HPDE6-E6E7 (cell line): ENCODE measurements at regions not wholly inside any gene's neighbourhood (a gene's known extent, or its start where the extent isn't known, plus 50 kb on each side); places are given as distances from the start of the nearest gene placed in this dataset.

Experiments used
- DNase-seq: peaks from one replicate; pipeline ENCODE4 v3.0.0; 2011; ENCODE audit warnings: missing footprints; ENCODE audit errors: extremely low spot score

DNA sequence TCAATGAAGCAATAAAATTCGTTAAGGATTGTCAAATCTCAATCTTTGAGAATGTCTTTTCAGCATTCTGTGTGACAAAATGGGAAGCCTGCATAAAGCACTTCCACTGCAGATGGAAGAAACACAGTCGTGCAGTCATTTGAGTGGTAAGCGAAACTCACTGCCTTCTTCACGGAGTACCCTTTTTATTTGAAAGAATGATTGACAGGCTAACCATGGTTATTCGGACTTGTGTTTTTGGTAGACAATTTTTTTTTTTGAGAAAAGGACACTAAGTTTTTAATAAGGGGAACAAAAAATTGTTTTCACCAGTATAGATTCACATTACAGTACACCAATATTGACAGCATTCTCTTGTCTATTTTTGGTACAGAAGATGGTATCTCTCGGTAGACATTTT, 86.9 kb upstream of the MSX1 start:
- DNase-seq: no peak

DNA sequence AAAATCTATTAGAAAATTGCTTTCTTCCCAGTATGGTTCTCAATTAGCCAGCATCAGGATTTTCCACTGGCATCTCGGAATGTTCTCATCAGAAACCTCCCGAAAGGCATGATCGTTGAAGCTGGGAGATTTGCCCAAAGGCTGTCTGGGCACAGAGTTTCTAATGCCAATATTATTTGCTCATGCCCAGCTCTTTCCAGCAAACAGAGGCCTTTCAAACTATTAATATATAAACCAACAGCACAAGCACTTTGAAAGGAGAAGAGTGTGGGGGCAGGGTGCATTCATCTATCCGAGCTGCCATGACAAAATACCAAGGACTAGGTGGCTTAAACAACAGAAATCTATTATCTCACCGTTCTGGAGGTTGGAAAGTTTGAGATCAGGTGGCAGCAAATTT, 88.3 kb upstream of the MSX1 start:
- no peak for DNase-seq

DNA sequence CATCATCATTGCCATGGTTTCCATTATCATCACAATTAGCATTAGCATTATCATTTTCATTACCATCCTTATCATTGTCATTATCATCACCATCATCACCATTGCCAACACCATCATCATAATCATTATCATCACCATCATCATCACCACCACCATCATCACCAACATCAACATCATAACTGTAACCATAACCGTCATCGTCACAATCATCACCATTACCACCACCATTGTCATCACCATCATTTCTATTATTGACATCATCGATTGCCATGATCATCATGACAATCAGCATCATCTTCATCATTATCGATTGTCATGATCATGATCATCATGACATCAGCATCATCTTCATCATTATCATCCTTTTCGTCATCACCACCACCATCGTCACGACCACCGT, 88.9 kb upstream of the MSX1 start:
- DNase-seq: no peak

DNA sequence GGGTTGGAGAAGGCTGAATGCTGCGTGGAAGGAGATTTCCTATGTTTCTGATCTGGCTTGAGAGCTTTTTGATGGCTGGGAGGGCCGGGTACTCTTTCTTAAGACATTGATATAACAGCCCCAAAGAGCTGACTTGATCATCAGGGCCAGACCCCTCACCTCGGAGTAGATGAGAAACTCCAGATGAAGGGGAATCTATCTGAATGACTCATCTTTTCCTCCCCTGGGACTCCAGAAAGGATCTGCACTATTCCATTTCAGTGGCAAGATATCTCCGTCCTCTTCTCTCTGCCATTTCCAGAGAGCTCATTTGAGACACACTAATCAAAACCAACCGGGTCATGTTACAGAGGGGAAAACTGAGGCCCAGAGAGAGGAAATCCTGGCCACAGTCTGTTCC, 92.9 kb upstream of the MSX1 start:
- no peak for DNase-seq

DNA sequence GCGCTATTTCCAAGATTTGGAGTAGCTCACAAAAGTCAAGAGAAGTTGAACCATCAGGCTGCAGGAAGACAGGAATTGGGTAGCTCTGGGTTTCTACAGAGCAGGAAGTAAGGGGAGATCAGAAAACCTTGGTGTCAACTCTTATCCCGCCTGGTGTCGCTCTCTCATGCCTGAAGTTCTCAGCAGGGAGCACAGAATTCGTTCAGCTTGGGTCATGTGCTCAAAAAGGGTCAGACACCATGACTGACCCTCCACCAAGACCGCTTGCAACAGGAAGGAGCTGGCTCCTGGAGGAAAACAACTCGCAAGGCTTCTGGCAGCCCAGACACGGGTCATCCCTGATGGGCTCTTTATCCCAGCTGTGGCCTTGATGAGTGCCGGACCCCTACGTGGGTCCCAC, 93.7 kb upstream of the MSX1 start:
- DNase-seq: no peak

DNA sequence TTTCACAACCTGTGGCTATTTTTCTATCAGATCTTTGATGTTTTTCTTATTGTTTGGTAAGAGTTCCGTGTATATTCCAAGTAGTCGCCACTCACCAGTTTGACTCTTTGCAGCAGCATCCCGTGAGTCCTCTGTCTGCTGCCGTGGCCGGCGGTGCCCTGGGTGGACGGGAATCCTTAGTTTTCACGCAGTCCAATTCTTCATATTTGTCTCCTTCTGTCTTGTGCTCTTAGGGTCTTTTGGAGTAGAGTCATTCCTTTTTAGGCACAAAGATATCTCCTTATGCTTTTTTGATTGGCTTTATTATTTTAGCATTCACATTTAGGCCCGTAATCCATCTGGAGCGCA, 94.9 kb upstream of the MSX1 start:
- DNase-seq: no peak

DNA sequence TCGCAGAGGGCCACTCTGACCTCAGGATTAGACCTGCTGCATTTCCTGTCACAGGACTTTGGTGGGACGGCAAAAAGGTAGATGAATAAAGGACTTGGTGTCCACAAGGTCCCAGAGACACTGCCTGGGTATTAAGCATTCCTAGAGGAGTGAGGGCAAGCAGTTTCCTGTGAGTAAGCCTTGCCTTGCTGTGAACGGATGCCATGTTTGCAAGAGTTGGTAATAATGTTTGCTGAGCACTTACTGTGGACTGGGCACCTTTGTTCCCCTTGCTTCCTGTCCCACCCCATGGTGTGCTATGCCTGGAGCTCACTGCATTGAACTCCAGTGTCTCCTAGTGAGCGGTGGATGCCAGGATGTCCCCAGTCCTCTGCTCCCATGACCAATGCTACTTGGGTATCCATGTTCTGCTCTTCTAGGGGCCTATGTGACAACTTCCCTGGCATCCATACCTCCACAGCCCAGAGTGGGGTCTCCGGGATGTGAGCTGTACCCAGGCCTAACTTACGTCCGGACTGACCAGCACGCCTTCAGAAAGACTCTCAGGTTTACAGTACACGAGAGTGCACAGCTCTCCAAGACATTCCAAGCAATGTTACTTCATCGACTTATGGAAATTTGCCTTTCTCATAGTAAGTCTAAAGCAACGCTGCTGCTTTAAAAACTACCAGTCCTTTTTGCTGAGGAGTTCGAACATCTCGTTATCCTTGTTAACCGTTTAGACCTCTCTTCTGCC, 95.5 kb upstream of the MSX1 start:
- no peak for DNase-seq

DNA sequence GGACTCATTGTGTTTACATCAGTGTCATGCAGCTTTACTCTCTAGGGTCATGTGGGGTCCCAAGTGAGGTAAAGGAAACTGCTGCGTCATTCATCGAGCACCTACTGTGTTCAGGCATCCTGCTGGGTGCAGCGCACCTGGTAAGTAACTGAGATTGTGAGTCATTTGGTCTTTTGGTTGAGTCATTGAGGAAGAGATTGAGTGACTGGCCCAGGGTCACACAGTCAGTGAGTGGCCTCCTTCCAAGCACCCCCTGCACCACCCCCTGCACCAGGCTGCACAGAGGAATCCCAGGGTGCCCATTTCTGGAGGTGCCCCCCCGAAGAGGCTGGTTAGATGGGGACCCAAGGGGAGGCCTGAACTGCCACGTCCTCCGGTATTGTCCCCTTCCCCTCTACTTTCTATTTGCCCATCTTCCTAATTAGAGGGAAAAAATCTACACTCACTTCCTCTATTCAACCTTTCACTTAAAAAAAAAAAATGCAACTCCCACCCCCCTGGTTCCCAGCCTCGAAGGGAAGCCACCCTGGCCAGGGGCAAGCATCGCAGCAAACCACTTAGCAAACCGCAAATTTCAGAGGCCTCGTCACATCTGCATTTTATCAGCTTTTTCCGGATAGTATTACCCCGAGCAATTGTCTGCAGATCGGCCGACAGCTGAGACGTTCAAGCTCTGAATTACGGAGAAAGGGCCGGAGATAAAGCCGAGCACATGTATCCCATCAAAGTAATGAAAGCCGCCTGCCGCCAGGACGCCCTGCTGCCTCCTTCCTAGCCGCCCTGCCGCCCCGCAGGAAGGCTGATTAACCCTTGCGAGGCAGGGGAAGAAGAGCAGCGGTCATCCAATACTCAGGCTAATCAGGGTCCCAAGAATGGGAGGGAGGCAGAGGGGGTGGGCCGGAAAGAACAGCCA, 96.3 kb upstream of the MSX1 start:
- DNase-seq: no peak

DNA sequence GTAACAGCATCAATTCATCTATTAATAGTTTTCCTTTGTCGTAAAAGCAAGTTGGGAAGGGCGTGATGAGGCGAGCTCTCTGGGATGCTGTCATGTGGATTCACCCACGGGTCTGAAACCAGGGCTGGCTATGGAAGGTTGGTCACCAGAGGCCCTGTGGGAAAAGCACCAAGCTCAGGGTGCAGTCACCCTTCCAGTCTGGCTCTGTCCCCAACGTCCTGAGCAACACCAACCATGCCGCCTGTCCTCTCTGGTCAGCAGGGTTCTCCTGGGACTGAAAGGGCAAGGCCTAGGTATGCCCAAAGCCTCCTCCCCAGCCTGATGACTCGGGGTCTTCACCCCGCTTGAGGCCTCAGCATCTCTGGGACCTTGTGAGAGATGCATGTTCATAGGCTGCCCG, 97.2 kb upstream of the MSX1 start:
- DNase-seq: no peak

DNA sequence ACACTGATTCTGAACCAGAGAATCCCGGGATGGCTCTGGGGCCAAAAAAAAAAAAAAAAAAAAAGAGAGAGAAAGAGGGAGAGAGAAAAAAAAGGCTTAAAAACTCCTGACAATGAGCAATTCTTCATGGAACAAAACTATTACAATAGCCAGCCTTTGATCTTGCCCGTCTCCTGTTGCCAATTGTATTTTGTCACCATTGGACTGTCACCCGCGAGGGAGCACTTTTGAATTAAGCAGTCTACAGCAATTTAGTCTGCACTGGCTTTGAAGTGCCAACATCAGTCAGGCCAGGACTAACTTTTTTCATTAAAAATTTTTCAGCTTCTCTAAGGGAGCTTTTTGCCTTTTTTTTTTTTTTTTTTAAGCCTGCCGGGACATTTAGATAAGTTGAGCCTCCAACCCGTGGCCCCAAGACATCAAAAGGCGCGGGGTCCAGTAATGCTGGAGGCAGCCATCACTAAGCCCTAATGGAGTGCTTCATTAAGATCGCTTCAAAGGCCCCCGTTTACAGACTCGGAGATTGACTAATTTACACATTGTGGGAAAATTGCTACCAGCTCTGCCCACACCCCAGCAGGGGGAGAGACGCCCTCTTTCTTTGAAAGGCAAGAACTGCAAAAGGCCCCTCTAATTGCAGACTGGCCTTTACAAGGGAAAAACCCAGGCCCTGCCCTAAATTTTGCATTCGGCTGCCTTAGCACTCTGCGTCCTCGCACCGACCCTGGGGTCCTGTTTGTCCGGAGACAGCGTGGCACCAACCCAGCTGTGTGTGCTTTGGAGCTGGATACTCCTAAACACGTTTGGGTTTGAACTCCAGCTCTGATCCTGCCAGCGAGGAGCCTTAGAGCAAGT, 98.1 kb upstream of the MSX1 start:
- DNase-seq: no peak

DNA sequence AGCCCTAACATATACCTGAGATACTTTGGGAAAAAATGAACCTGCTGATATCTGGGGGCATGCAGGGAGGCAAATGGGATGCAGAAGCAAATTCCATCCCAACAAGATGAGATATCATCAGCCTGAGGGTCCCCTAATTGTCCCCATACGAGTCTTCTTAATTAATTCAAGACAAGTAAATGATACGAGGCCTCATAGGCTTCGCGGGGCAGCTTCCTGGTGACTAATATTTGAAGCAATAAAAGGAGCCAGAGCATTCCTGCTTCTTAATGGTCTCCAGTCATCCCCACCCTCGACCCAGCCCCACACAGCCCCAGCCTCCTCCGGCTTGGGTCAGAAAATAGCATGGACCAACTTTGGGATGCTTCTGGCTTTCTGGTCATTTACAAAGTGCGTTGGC, 99.6 kb upstream of the MSX1 start:
- DNase-seq: no peak

DNA sequence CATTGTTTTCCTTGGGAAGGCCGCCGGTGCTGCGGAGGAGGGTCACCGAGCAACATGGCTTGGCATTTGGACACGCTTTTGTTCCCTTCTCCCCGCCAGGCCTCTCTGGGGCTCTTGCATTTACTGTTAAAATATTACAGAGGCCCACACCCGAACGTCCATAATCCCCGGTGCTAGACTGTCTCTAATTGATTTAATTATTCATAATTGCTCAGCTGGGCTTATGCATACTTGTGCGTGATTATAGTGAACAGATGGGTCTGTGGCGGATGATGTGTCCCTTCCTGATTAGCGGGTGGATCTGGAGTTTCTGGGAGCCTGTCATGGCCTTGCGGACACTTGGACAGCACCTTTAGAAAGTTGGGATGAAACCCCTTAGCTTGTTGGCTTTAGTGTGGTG, 100.2 kb upstream of the MSX1 start:
- no peak for DNase-seq

DNA sequence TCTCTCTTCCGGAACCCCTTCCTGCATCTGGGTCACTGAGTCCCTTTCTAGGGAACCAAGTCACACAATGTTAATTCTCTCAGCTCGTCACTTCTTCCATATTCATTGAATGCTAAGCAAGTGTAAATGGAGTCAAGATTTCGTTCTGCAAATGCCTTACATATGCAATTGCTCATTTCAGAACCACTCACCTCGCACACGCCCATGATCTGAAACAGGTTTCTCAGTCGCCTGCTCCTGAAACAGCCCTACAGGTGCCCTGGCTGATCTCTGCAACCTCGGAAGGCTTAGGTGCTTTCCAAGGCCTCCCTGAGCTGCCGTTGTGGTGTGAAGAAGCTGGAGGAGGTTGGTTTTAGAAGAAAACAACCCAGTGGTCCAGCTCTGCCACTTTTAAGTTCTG, 100.8 kb upstream of the MSX1 start:
- DNase-seq: no peak

DNA sequence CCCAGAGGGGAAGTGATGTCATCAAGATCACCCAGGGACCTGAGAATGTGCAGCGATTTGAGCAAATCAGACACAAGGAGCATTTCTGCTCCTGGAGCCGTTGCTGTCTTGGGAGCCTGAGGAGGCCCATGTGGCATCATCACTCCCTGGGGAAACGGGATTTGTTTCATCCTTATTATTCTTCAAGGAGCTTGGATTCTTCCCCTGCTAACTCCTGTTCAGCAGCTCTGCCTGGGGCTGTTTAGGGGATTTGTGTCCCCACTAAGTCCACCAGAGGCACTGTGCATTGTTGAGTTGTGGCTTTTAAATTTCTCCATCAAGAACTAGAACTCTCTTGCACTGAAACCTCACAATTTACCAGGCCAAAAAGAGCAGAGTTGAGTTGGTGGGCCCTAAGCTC, 104.2 kb upstream of the MSX1 start:
- no peak for DNase-seq

DNA sequence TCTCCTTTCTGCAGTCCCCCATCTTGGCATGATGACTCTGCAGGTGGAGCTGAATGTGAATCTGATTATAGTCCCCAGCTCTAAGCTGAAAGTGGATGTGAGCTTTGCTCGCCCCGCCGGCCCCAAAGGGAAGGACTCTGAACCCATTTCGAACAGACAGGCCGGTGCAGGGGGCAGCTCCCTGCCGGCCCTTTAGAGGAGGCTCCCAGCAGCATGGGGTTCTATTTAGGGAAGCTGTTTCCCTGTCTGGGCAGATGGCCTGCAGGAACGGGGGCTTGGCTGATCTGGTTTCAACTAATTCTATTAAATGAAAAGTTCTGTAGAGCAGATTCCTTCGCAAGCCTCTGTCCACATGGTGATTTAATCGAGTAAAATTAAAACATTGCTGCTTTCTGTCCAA, 104.8 kb upstream of the MSX1 start:
- DNase-seq: no peak

DNA sequence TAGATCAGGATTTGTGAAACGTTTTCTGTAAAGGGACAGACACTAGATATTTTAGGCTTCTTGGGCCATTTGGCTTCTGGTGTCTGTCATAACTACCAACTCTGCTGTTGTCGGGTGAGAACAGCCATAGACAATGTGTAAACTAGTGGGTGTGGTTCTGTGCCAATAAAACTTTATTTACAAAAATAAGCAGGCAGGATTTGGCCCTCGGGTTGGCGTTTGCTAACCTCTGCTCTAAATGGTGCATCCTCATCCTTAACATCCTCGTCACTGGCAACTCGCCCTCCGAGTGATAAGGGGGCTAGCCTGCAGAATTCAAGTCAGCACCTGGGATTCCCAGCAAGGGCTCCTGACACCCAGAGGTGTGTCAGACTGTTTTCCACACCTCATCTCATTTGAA, 105.8 kb upstream of the MSX1 start:
- DNase-seq: no peak

DNA sequence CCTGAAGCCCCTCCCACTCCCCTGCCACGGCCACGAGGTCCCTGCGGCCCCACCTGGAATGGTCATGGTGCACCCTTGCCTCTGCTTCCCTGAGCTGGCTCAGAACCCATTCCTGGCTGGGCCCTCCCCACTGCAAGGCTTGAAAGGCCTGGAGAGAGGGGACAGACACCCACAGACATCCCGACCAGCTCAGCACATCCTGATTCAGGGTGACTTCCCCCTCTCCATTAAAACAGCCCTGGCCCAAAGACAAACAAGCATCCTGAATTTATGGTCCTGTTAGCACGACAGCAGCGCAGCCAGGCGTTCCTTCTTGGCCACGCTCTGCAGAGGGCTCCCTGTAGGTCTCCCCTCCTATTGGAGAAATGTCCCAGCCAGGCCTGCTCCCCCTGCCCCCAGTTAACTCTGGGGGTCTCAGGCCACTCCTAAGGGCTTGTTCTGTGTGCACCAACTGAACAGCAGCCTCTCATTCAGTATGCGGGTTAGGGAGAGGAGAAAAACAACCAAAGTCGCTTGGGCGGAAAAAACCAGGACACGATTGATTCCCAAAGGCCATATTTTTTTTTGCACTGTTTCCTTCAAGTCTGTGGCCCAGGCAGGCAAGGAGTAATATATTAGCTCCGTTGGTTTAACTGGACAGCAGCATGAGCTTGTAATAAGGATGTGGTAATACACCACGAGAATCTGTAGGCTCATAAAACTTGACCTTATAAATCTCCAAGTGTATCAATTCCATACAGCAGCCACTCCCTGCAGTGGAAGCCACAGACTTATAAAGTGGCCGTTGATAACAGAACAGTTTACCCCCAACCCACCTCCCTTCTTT, 106.7 kb upstream of the MSX1 start:
- no peak for DNase-seq

DNA sequence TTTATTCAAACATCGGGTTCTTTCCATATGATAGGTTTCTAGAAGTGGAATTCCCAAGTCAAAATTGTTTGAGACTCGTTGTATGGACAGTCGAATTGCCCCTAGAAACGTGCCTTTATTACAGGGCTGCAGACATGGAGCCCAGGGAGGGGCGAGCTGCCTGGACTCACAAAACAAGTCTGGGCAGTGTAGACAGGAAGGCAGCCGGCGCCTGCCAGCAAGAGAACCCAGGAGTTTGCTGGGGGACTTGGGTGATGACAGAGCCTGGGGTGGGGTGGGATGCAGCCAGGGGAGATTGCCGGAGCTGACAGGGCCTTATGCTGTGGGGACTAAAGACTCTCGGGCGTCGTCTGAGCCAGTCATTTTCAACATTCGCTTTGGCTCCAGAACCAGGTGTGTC, 107.4 kb upstream of the MSX1 start:
- peak; percentile 4 for DNase-seq

DNA sequence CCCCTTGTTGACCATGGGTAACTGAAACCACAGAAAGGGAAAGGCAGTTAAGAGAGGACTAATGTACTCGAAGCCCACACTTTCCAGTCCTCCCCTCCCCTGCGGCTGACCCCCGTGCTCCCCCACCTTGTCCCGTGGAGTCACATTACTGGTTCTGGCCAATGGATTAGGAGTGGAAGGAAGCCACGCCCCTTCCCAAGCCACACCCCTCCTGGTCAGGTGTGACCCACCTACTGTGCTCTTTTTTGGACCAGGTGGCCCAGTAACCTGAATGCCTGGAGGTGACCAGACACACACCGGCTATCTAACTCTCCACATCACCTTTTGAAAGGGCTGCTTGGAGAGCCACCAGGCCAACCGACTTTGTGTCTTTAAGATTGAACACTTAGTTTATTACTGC, 109.3 kb upstream of the MSX1 start:
- DNase-seq: no peak

DNA sequence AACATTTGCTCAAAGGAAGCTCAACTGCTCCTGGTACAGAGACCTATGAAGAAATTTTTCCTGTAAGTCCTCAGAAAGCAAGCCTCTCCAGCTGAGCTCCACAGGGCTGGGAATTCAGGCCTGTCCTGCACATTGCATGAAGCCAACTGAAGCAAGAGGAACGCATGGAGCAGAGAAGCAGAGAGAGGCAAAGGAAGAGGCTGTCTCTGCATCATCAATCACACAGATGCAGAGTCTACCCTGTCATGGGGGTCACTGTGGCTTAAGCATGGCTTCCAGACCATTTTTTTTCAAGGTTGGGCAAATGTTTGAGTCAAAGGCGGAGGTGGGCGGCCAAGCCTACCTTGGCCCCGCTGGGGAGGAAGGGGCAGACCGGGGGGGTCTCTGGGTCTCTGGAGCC, 110.3 kb upstream of the MSX1 start:
- DNase-seq: no peak

DNA sequence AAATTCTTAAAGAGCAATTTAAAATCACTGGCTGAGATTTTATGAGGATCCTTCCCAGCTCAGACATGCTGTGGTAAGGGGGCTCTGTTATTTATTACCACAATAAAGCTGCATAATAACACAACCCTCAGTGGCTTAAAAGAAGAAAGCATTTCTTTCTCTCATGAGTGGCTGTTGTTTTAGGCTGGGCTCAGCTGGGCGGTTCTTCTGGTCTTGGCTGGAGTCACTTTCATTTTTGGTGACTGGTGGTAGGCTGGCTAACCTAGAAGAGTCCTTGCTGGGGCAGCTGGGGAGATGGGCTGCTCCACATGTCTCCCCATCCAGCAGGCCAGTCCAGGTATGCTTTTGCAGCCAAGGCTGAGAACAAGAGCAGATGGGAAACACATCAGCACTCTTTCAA, 113.0 kb upstream of the MSX1 start:
- DNase-seq: no peak

DNA sequence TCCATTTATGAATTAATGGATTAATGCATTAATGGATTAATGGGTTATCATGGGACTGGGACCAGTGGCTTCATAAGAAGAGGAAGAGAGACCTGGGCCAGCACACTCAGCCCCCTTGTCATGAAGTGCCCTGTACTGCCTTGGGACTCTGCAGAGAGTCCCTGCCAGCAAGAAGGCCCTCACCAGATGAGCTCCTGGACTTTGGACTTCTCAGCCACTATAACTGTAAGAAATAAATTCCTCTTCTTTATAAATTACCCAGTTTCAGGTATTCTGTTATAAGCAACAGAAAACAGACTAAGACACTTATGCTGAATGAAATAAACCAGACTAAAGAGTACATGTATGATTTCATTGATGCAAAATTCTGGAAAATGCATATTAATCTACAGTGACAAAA, 119.4 kb upstream of the MSX1 start:
- no peak for DNase-seq
